NCI-H748 (cell line): ENCODE measurements at regions not wholly inside any gene's neighbourhood (a gene's known extent, or its start where the extent isn't known, plus 50 kb on each side); places are given as distances from the start of the nearest gene placed in this dataset.

Experiments
- DNase-seq: peaks from one replicate; lab custom pipeline; 2025; ENCODE audit not compliant: unreplicated experiment; lab: John Stamatoyannopoulos, UW

DNA sequence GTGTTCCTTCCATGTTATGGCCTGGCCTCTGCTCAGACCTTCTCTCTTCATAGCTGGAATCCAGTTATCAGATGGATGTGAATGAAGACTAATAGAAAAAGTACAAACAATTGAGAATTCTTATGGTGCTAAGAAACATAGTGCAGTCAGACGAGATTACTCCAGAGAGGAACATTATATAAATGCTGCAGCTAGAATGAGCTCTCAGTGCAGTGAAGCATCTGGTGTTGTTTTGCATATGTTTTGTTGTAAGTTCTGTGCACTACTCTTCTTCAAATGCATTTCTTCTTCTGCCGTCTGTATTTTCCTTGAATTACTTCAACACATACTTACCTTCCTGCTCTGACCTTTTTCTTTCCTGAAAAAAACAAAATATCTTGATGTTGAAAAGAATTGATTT lies 602.4 kb upstream of the CDH18 start:
- no peak for DNase-seq

- no peak for DNase-seq
These were observed 587.6 kb upstream of the CDH18 start for GRCh38 chr5:20575571-20575970.

DNA sequence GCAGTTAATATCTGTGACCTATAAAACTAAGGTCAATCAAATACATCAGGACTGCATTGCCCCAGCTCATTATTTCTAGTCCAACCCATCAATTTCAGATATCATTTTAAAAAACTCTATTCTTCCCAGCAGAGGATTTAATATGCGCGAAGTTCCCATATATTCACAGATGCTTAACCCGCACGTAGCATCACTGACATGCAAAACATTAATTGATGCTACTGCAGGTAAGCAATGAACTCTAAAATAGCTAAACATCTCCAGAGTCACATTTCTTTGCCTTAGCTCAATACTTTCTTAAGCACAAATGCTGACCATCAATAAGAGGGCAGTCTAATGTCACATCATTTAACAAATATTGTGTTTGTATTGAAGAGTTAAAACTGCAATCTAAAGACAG lies 586.6 kb upstream of the CDH18 start:
- no peak for DNase-seq

GRCh38 chr5:20572614-20573013 lies 584.6 kb upstream of the CDH18 start:
- no peak for DNase-seq

- DNase-seq: no peak
These were observed 582.5 kb upstream of the CDH18 start for GRCh38 chr5:20570486-20570885.

DNA sequence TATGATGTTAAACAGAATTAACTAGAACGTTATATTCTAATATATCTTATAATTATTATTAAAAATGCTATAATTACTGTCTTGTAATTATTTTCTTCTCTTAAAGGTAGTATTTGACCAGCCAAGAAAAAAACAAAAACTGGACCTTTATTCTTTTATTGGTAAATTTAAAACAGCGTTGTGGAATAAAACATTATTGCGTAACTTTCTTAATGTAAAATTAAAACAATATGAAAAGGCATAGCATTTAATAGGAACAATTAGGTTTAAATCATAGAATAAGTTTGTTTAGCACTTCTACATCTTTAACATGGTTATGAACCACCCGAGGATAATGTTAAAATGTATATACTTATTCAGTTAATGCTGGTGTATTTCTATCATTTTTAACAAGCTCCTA lies 574.5 kb upstream of the CDH18 start:
- no peak for DNase-seq

GRCh38 chr5:20559845-20560244 lies 571.8 kb upstream of the CDH18 start:
- DNase-seq: no peak

DNA sequence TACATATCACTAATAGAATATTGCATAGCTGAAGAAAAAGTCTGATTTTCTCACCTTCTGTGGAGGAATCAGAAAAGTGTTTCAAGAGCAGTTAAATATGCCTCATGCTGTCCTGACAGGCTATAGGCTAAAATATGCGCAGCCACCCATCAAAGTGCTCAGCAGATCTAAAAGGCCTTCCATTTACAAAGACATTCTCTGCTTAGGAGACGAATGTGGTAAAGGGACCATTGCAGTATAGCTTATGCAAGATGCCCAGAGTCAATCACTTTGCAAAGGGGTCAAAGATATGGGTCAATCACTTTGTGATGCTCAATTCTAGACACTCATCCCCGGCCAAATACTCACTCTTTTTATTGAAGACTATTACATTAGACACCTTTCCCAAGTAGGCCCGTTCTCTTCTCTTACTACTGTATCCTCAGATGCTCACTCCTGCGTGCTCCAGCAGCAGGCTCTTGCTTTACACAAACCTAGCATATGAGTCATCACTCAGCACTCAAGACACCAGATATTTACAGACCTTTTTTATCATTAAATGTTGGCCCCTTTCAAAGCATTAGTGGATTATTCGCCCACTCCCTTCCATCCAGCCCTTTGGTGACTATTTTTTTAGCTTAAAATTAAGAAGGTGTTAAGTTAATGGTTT lies 568.2 kb upstream of the CDH18 start:
- no peak for DNase-seq

- peak; percentile 40 for DNase-seq
These were observed 567.0 kb upstream of the CDH18 start for GRCh38 chr5:20555034-20555433.

DNA sequence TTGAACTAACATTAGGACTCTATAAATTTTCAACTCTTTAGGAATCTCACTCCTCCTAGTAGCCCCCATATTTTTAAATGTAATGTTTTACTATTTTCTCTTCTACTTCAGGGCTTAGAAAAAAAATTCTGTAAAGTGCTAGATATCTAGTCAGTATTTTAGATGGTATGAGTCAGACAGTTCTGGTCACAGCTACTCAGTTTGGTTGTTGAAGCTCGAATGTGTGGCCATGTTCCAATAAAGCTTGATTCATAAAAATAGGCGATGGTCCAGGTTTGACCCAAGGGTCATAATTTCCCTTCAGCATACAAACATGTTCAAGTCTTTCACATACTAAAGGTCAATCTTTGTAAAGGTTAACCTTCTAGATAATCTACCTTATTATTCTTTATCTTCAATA lies 566.0 kb upstream of the CDH18 start:
- no peak for DNase-seq

GRCh38 chr5:20537911-20538703 lies 550.1 kb upstream of the CDH18 start:
- DNase-seq: no peak

- DNase-seq: no peak
These were observed 548.8 kb upstream of the CDH18 start for GRCh38 chr5:20536813-20537212.

GRCh38 chr5:20536341-20536740 lies 548.3 kb upstream of the CDH18 start:
- no peak for DNase-seq

GRCh38 chr5:20528471-20528870 lies 540.5 kb upstream of the CDH18 start:
- no peak for DNase-seq

- DNase-seq: no peak
These were observed 537.1 kb upstream of the CDH18 start for GRCh38 chr5:20524991-20525529.

- no peak for DNase-seq
These were observed 535.0 kb upstream of the CDH18 start for GRCh38 chr5:20522905-20523482.

DNA sequence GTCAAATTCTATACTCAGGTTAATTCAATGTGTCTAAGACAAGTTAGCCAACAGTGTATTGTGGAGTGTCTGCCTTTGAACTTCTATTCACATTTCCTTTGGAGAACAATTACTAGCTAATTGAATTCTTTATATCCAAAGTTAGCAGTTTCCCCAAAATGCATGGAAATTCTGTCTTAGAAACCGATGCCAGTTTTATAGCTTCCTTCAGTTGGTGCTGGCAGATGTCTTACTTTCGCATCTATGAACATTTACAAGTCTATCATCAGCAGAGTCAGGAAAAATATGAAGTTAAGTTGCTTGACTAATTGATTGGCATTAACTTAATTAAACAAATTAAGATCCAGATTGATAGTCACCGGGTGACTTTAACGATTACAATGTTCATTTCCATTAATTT lies 527.6 kb upstream of the CDH18 start:
- DNase-seq: no peak

DNA sequence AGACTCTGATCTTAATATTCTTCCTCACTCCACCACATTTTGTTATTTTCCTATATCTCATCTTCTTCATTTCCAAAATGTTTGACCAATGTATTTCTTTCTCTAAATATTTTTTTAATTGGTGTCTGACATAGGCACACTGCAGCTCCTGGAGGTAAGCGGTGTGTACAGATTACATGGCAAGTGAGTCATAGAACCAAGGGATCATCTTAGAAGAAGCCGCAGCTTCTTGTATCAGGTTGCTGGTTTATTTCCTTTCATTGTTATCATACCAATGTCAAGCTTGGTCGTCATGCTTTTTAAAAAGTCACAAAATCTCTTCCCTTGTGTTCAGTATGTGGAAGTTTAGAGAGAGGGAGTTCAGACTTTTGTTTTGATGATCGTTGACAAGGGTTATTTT lies 526.1 kb upstream of the CDH18 start:
- no peak for DNase-seq

- DNase-seq: no peak
These were observed 512.5 kb upstream of the CDH18 start for GRCh38 chr5:20500546-20500945.

- DNase-seq: no peak
These were observed 510.9 kb upstream of the CDH18 start for GRCh38 chr5:20498926-20499325.

GRCh38 chr5:20498102-20498501 lies 510.1 kb upstream of the CDH18 start:
- no peak for DNase-seq

GRCh38 chr5:20497356-20497755 lies 509.4 kb upstream of the CDH18 start:
- no peak for DNase-seq
